ENCODE measurements at regions not wholly inside any gene's neighbourhood (a gene's known extent, or its start where the extent isn't known, plus 50 kb on each side); places are given as distances from the start of the nearest gene placed in this dataset.

DNA sequence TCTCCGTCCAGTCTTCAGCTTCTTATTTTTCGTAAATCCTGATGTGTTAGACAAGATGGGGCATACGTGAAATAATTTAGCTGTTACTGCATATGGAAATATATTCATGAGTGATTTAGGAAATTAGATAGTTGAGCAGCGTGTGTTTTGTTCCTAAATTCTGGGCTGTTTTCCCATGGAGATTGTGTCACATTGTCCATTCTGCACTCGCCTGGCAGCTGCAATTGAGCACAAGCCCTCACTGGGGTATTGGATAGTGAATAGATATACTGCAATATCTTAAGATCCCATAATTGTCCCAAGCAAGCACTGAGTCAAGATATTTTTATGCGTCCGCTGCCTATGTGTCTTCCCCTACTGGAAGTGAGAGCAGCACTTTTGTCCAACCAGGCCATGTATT is 1027.1 kb upstream of the WWC1 start:
- TF ChIP-seq ZNF530 (CRISPR knock-in tag; IDR thresholded peaks at IDR 0.05; ENCODE audit: low read depth) (no peak), SALL1 (CRISPR knock-in tag; IDR thresholded peaks at IDR 0.05) (no peak), FLYWCH1 (CRISPR knock-in tag; IDR thresholded peaks at IDR 0.05) (no peak), EED (CRISPR knock-in tag; IDR thresholded peaks at IDR 0.05) (no peak), ZSCAN30 (CRISPR knock-in tag; IDR thresholded peaks at IDR 0.05) (no peak), ARNTL (CRISPR knock-in tag; IDR thresholded peaks at IDR 0.05) (no peak), GATAD1 (CRISPR knock-in tag; IDR thresholded peaks at IDR 0.05) (no peak), ZNF460 (CRISPR knock-in tag; IDR thresholded peaks at IDR 0.05; ENCODE audit: borderline replicate concordance) (no peak), ZEB1 (IDR thresholded peaks at IDR 0.05; ENCODE audit: insufficient replicate concordance, low read depth) (no peak), ATRX (CRISPR knock-in tag; IDR thresholded peaks at IDR 0.05; ENCODE audit: borderline replicate concordance) (no peak), KLF11 (CRISPR knock-in tag; IDR thresholded peaks at IDR 0.05) (no peak), AKAP8 (CRISPR knock-in tag; IDR thresholded peaks at IDR 0.05) (no peak), CCAR2 (optimal IDR thresholded peaks at IDR 0.05; ENCODE audit: low read depth, low read length) (no peak), TCF12 (IDR thresholded peaks at IDR 0.05) (no peak), TCF12 (CRISPR knock-in tag; IDR thresholded peaks at IDR 0.05) (no peak)
- H3K4me2 ChIP-seq (ENCODE audit: low read depth, low read length): no peak overlapping the region
- H3K9ac ChIP-seq (ENCODE audit: insufficient read depth, low read depth, low read length): no peak overlapping the region
- 53% methylated on average over 7 of the region's 7 CpGs for WGBS (ENCODE audit: low lambda C conversion rate)
- POLR2A ChIA-PET: no interaction called here
- H3K27ac ChIP-seq (ENCODE audit: extremely low read length, insufficient read depth, low read length): no peak overlapping the region
- intact Hi-C loops (cut with micrococcal nuclease; ENCODE audit: unreplicated experiment) (loop anchor here (5.0 kb wide), 1 partner anchor 953 kb away; no protein-coding TSS in a partner anchor), in situ Hi-C loops (cut with HindIII; ENCODE audit: extremely low pct_ligation_motif_present, low pct_unique_long_range_greater_than_20kb) (no loop called here)
- no peaks in the 10 kb centered on the region; a peak in 1 of 5 replicates for H3K27me3 ChIP-seq (ENCODE audit: control insufficient read depth in 1 of 2, insufficient read depth in 2 of 2, low read length in 2 of 2)
- no peaks in the 10 kb centered on the region for H4K20me1 ChIP-seq (ENCODE audit: insufficient read depth, low read length)
- H3K4me1 ChIP-seq (ENCODE audit: insufficient read depth, low read length): no peaks in the 10 kb centered on the region
- no peaks in the 10 kb centered on the region for H3K36me3 ChIP-seq (replicated peaks in 1 of 2; ENCODE audit: control insufficient read depth in 1 of 2, insufficient read depth in 2 of 2, low read length in 2 of 2)
- CTCF ChIA-PET (ENCODE audit: low intra/inter-chr PET ratio, low total read pairs): no interaction called here
- H2AFZ ChIP-seq (ENCODE audit: low read length): no peak overlapping the region
- no peak for FAIRE-seq
- no peak for DNase-seq (ENCODE audit: low spot score)
- H3K4me3 ChIP-seq (replicated peaks in 1 of 3; ENCODE audit: insufficient read depth in 1 of 3, low read depth in 2 of 3, low read length in 3 of 3): no peak overlapping the region
- BruUV-seq (replicated peaks): no TSS peak
- H3K9me3 ChIP-seq (ENCODE audit: low read length): no peaks in the 10 kb centered on the region
- no peaks in the 10 kb centered on the region for H3K79me2 ChIP-seq (ENCODE audit: insufficient read depth, low read length)
- no peak for ATAC-seq
